ENCODE measurements at regions not wholly inside any gene's neighbourhood (a gene's known extent, or its start where the extent isn't known, plus 50 kb on each side); places are given as distances from the start of the nearest gene placed in this dataset.

GRCh38 chr5:5613261-5613990 is 190.9 kb downstream of the ICE1 start:
- DNase-seq (ENCODE audit: low read depth in 2 of 2), result no peak
- no peak overlapping the region for H3K4me3 ChIP-seq (replicated peaks in 1 of 2; ENCODE audit: low read depth in 2 of 2, low read length in 2 of 2)
- TF ChIP-seq CTCF (IDR thresholded peaks at IDR 0.05; ENCODE audit: low read depth, low read length), result no peak

- H3K4me3 ChIP-seq (replicated peaks in 1 of 2; ENCODE audit: low read depth in 2 of 2, low read length in 2 of 2), result no peak overlapping the region
- TF ChIP-seq CTCF (IDR thresholded peaks at IDR 0.05; ENCODE audit: low read depth, low read length), result no peak
- DNase-seq (ENCODE audit: low read depth in 2 of 2), result no peak
Observed at GRCh38 chr5:5612096-5612495, 189.6 kb downstream of the ICE1 start.

GRCh38 chr5:5609935-5610334 is 187.5 kb downstream of the ICE1 start:
- no peak for DNase-seq (ENCODE audit: low read depth in 2 of 2)
- no peak for TF ChIP-seq CTCF (IDR thresholded peaks at IDR 0.05; ENCODE audit: low read depth, low read length)
- H3K4me3 ChIP-seq (replicated peaks in 1 of 2; ENCODE audit: low read depth in 2 of 2, low read length in 2 of 2), result no peak overlapping the region

DNA sequence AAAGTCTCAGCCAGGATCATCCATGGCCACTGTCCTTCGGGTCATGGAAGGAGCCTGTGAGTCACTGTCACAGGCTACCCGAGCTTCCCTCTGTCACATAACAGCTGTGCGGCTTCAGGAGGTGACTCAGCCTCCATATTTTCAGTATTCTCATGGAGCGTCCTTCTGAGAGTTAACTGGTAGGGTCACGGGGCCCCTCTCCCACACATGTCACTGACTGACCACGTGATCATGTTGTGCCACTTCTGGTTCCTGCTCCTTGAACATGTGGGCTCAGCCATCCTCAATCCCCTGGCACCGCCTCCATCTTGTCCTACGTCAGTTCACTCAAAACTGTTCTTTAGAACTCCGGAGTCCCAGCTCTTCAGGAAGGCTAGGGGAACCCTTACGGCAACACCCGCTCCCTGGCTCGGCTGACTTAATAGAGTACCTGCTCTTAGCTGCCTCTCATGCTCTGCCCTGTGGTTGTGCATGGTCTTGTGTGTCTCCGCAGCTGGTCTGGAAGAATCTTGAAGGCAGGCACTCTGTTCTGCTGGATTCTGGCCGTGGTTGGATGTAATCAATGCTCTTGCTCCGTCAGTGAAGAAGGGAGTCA is 182.8 kb downstream of the ICE1 start:
- no peak for DNase-seq (ENCODE audit: low read depth in 2 of 2)
- no peak overlapping the region for H3K4me3 ChIP-seq (replicated peaks in 1 of 2; ENCODE audit: low read depth in 2 of 2, low read length in 2 of 2)
- no peak for TF ChIP-seq CTCF (IDR thresholded peaks at IDR 0.05; ENCODE audit: low read depth, low read length)

- no peak overlapping the region for H3K4me3 ChIP-seq (replicated peaks in 1 of 2; ENCODE audit: low read depth in 2 of 2, low read length in 2 of 2)
- no peak for TF ChIP-seq CTCF (IDR thresholded peaks at IDR 0.05; ENCODE audit: low read depth, low read length)
- no peak for DNase-seq (ENCODE audit: low read depth in 2 of 2)
Observed at GRCh38 chr5:5602554-5602953, 180.1 kb downstream of the ICE1 start.

GRCh38 chr5:5598547-5599113 is 176.2 kb downstream of the ICE1 start:
- no peak for TF ChIP-seq CTCF (IDR thresholded peaks at IDR 0.05; ENCODE audit: low read depth, low read length)
- no peak overlapping the region for H3K4me3 ChIP-seq (replicated peaks in 1 of 2; ENCODE audit: low read depth in 2 of 2, low read length in 2 of 2)
- DNase-seq (ENCODE audit: low read depth in 2 of 2), result no peak
